Ramos (cell line): ENCODE measurements at regions not wholly inside any gene's neighbourhood (a gene's known extent, or its start where the extent isn't known, plus 50 kb on each side); places are given as distances from the start of the nearest gene placed in this dataset.

Experiments
- in situ Hi-C: fragments of 300-500 bp; cut with MboI; formaldehyde crosslinking; loops from one replicate; pipeline ENCODE4 v1.14.3; 2022; ENCODE audit warnings: low sequenced_read_pairs; ENCODE audit not compliant: unreplicated experiment

GRCh38 chr2:120892967-120893667, 157.4 kb downstream of the GLI2 start:
- in situ Hi-C loops, result no loop called here

GRCh38 chr2:120893811-120894584, 158.3 kb downstream of the GLI2 start:
- in situ Hi-C loops, result no loop called here

- in situ Hi-C loops, result no loop called here
Observed at GRCh38 chr2:120894966-120895365, 159.3 kb downstream of the GLI2 start.

GRCh38 chr2:120896126-120896525, 160.5 kb downstream of the GLI2 start:
- in situ Hi-C loops, result no loop called here

- in situ Hi-C loops, result no loop called here
Observed at GRCh38 chr2:120896901-120897300, 161.2 kb downstream of the GLI2 start.

- in situ Hi-C loops, result no loop called here
Observed at GRCh38 chr2:120897399-120897798, 161.7 kb downstream of the GLI2 start.

- in situ Hi-C loops, result no loop called here
Observed at GRCh38 chr2:120898496-120898895, 162.8 kb downstream of the GLI2 start.

- in situ Hi-C loops, result no loop called here
Observed at GRCh38 chr2:120898961-120899750, 163.5 kb downstream of the GLI2 start.

GRCh38 chr2:120899771-120900170, 164.1 kb downstream of the GLI2 start:
- in situ Hi-C loops, result no loop called here

- in situ Hi-C loops, result no loop called here
Observed at GRCh38 chr2:120901201-120901600, 165.5 kb downstream of the GLI2 start.

- in situ Hi-C loops, result no loop called here
Observed at GRCh38 chr2:120902592-120902991, 166.9 kb downstream of the GLI2 start.

- in situ Hi-C loops, result no loop called here
Observed at GRCh38 chr2:120904379-120904778, 168.7 kb downstream of the GLI2 start.

GRCh38 chr2:120904830-120905234, 169.2 kb downstream of the GLI2 start:
- in situ Hi-C loops, result no loop called here

GRCh38 chr2:120905298-120905697, 169.6 kb downstream of the GLI2 start:
- in situ Hi-C loops, result no loop called here

GRCh38 chr2:120905824-120906571, 170.3 kb downstream of the GLI2 start:
- in situ Hi-C loops, result no loop called here

GRCh38 chr2:120906914-120907313, 171.2 kb downstream of the GLI2 start:
- in situ Hi-C loops, result no loop called here

- in situ Hi-C loops, result no loop called here
Observed at GRCh38 chr2:120907822-120908221, 172.2 kb downstream of the GLI2 start.

- in situ Hi-C loops, result no loop called here
Observed at GRCh38 chr2:120908314-120908975, 172.8 kb downstream of the GLI2 start.

- in situ Hi-C loops, result no loop called here
Observed at GRCh38 chr2:120909102-120909501, 173.4 kb downstream of the GLI2 start.

- in situ Hi-C loops, result no loop called here
Observed at GRCh38 chr2:120910164-120910563, 174.5 kb downstream of the GLI2 start.
